DLD1 (cell line): ENCODE measurements at regions not wholly inside any gene's neighbourhood (a gene's known extent, or its start where the extent isn't known, plus 50 kb on each side); places are given as distances from the start of the nearest gene placed in this dataset.

Experiments
- in situ Hi-C: cut with HindIII; loops from 2 replicates; pipeline ENCODE4 v1.10.0; 2017; ENCODE audit warnings: low sequenced_read_pairs

DNA sequence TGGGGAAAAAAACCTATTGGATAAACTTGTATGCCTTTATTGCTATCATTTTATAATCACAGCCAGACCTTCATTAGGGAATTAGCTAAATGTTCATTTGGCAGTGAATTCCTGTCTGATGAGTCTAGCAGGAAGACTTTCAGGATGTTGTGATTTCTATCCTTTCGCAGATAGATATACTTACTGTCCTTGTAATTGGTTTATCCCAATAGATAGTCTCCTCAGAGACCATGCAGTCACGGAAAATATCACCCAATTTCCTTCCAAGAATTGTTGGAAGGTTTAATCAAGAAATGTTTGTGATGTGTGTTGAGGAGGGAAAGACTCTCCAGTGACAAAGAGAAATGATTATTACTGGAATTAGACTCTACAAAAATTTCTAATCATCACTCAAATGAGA is 1937.9 kb upstream of the WWC1 start:
- in situ Hi-C loops, result no loop called here

DNA sequence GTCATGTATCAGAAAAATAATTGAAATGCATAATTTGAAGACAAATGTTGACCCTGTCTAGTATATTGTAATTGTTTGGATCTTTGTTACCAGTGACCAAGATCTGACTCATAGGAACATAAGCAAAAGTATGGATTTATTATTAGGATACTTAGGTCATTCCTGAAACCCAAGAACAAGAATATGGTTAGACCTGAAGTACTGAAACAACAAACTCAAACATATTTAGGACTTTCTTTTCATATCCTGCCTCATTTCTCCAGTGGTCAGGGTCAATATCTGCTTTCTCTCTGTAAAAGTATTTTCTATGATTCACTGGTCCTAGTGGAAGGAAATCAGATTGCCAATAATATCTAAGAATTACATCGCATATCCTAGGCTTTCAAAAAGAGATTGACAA is 1937.1 kb upstream of the WWC1 start:
- in situ Hi-C loops, result no loop called here

GRCh38 chr5:166356096-166356495 is 1935.3 kb upstream of the WWC1 start:
- in situ Hi-C loops, result no loop called here

DNA sequence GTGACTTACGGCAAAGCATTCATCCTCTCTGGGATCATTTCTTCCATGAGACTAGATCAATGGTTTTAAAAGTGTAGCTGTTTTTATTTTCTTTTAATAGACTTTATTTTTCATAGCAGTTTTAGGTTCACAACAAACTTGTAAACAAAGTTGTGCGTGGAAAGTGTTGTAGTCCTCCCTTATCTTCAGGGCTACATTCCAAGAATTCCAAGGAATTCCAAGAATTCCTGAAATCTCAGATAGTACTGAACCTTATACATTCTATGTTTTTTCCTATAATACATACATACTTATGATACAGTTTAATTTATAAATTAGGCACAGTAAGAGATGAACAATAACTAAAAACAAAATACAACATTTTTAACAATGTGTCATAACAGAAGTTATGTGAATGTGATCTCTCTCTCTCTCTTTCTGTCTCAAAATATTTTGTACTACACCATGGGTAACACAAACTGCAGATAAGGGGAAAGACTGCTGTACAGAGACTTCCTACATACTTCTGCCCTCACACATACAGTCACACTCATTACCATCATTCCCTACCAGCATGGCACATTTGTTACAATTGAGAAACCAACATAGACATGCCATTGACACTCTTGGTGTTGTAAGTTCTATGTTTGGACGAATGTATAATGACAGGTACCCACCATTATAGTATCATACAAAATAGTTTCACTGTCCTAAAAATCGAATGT is 1933.2 kb upstream of the WWC1 start:
- in situ Hi-C loops, result no loop called here

GRCh38 chr5:166363087-166363760 is 1928.2 kb upstream of the WWC1 start:
- in situ Hi-C loops, result no loop called here

DNA sequence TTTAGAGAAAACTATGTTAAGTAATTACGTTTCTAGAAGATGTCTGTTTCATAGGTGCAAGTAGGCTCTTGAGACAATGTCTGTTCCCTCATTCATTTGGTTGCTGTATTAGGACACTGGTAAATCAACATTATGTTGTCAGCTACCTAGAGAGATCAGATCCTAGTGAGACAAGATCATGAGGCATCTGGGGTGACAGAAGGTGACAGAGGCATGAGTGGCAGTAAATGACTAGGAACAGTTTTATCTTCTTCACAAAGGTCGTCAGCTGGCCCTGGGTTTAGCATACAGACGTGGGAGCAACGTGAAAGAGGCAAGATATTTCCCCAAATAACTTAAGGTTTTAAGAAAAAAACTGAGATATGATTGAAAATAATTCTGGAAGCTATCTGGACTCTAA is 1926.3 kb upstream of the WWC1 start:
- in situ Hi-C loops, result no loop called here

DNA sequence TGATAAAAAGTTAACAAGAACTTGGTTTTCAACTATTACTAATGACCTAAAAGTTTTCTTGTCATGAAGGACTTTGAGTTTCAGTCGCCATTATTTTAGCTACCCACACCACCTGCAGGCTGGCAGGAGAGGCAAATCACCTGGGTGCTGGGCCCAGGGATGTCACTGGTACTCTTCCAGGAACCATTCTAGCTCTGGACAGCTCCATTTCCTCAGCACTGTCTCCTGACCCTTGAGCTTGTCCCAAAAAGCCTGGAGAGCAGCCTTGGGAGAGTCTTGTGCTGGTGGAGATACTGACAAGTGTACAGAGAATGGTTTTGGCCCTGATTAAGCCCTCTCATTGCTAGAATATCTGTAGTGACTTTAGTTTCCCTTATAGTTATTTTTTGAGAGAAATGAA is 1924.1 kb upstream of the WWC1 start:
- in situ Hi-C loops, result no loop called here

- in situ Hi-C loops, result no loop called here
Measured at GRCh38 chr5:166369346-166369745, 1922.1 kb upstream of the WWC1 start.

DNA sequence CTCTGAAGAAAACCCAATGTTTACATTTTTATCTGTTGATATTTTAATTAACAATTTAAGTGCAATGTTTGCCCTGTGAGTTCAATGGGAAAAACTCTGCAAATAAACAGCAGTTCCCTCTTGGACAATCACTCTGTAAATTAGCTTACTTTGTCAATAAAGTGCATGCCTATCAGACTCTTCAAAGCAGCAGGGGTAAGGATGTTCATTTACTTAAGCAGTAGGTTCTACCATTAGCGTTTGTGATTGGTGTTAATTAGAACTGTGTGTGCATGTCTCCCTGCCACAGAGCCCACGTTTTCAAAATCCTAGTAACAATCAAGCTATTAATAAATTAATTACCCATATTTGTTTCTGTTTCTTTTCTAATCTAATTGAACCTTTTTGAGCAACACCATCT is 1921.6 kb upstream of the WWC1 start:
- in situ Hi-C loops, result no loop called here

GRCh38 chr5:166370928-166371690 is 1920.3 kb upstream of the WWC1 start:
- in situ Hi-C loops, result no loop called here

DNA sequence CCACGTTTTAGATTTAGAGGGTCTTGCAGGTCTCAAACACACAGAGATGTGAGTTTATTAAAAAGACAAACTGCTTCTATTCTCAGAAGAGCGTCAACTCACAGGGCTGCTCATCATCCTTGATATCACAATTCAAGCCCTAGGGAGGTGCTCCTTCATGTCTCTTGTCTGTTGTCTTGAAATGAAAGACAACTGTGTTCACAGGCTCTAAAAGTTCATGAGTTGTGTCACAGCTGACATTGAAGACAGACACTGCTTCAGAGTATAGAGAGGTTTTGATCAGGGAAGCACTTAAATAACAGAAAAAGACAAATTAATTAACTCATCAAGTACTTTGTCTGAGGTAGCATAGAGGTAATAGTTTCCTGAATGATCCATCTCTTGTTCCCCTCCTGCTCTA is 1917.6 kb upstream of the WWC1 start:
- in situ Hi-C loops, result no loop called here

- in situ Hi-C loops, result no loop called here
Measured at GRCh38 chr5:166377756-166378155, 1913.7 kb upstream of the WWC1 start.

- in situ Hi-C loops, result no loop called here
Measured at GRCh38 chr5:166379517-166379916, 1911.9 kb upstream of the WWC1 start.

DNA sequence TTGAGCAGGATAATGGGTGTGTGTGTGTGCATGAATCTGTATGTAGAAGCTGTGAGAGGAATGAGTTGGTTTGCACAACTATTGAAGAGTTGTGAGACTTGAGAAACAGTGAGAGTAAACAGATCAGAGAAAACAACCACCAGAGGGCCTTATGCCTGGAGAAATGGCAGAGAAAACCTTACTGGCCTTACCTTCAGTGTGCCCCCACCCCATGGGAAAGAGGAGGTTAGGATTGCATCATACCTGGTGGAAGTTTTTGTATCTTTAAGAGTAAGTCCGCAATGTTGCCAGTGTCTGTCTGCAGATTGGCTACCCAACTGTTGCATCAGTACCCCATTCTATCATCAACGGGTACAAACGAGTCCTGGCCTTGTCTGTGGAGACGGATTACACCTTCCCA is 1909.4 kb upstream of the WWC1 start:
- in situ Hi-C loops, result no loop called here

GRCh38 chr5:166398131-166398530 is 1893.3 kb upstream of the WWC1 start:
- in situ Hi-C loops, result no loop called here

DNA sequence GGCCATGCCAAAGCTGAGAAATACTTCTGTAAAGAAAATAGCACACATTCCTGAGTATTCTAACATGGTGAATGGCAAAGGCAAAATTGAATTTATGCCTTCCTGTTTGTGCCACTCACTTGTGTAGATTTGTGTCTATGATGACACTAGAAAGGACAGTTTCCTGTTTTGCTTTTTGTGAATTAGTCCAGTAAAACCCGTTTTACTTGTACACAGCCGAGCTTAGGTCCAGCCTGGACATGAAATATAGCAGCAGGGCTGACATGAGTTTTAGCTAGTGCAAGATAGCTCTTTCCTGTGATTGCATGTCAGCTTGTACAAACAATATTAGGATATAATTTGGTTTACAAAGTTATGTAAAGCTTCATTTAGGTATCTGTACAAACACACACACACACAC is 1891.7 kb upstream of the WWC1 start:
- in situ Hi-C loops, result no loop called here

- in situ Hi-C loops, result no loop called here
Measured at GRCh38 chr5:166401391-166401790, 1890.1 kb upstream of the WWC1 start.

GRCh38 chr5:166412191-166412590 is 1879.3 kb upstream of the WWC1 start:
- in situ Hi-C loops, result no loop called here

GRCh38 chr5:166427211-166427610 is 1864.2 kb upstream of the WWC1 start:
- in situ Hi-C loops, result no loop called here

- in situ Hi-C loops, result no loop called here
Measured at GRCh38 chr5:166428264-166428803, 1863.1 kb upstream of the WWC1 start.

DNA sequence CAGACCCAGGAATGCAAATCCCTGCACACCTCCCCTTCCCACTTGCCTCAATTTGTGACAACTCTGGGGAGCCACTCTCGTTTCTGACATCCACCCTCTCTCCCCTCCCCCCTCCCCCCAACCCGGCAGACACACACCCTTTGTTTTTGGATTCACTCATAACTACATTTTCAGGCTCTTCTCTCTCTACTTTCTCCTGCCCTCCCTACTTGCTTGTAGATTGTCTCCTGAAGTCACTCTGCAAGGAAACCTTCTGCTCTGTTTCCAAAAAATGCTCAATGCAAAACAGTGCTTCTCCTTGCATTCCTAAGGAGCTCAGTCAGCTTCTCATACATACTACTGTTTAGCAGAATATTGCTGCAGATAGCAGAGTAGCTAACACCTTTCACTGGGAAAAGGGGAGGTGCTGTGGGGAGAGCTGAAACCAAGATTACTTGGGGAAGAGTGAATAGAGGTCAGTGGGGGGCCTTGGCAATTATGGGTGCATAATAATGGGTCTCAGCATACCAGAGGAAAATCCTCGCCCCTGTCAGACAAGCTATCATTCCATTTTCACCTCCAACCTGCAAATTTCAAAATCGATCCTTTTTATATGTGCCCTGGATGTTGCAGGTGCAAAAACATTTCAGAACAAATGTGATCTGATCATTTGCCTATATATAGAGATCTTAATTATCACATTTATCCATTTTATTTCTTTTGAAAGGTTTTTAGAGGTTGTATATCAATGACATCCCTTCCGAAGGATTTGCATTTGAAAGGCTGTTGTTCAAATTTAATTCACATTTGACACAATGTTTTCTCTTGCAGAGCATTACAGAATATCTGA is 1860.7 kb upstream of the WWC1 start:
- in situ Hi-C loops, result no loop called here
